Nephron progenitor cell (in vitro differentiated cells): ENCODE measurements at regions not wholly inside any gene's neighbourhood (a gene's known extent, or its start where the extent isn't known, plus 50 kb on each side); places are given as distances from the start of the nearest gene placed in this dataset.

Experiments used
- DNase-seq: peaks from one replicate; pipeline ENCODE4 v3.0.0; 2021
- H3K27ac Mint-ChIP-seq: 2 replicates; pipeline ENCODE4 v1.8.0; 2021; ENCODE audit warnings: mild to moderate bottlenecking, moderate library complexity, mixed read lengths
- H3K27me3 Mint-ChIP-seq: 2 replicates; pipeline ENCODE4 v1.8.0; 2021; ENCODE audit warnings: mild to moderate bottlenecking, low read depth, mixed read lengths; ENCODE audit not compliant: poor library complexity
- H3K36me3 Mint-ChIP-seq: 2 replicates; pipeline ENCODE4 v1.8.0; 2021; ENCODE audit warnings: low read depth, mixed read lengths
- H3K4me1 Mint-ChIP-seq: 2 replicates; pipeline ENCODE4 v1.8.0; 2021; ENCODE audit warnings: mixed read lengths
- H3K4me3 Mint-ChIP-seq: 2 replicates; pipeline ENCODE4 v1.8.0; 2021; ENCODE audit warnings: mild to moderate bottlenecking, moderate library complexity, mixed read lengths
- H3K9me3 Mint-ChIP-seq: 2 replicates; pipeline ENCODE4 v1.8.0; 2021; ENCODE audit warnings: mild to moderate bottlenecking, moderate library complexity, mixed read lengths
- CTCF ChIP-seq: fragments of 200-600 bp; sonication (generic); IDR thresholded peaks from 2 replicates; pipeline ENCODE4 v1.5.0; 2021; ENCODE audit warnings: antibody characterized with exemption

- H3K9me3 Mint-ChIP-seq: peaks cover 40% of the 10 kb centered on the region
- no peaks in the 10 kb centered on the region for H3K27me3 Mint-ChIP-seq
- H3K36me3 Mint-ChIP-seq: peaks cover 44% of the 10 kb centered on the region
- no peak for DNase-seq
- H3K4me3 Mint-ChIP-seq: no peak overlapping the region
- no peak for TF ChIP-seq CTCF
- H3K4me1 Mint-ChIP-seq: peaks cover 15% of the 10 kb centered on the region
- H3K27ac Mint-ChIP-seq: no peak overlapping the region
These were observed 92.8 kb downstream of the ADCYAP1 start for GRCh38 chr18:997499-997898.

GRCh38 chr18:998936-999335 is 94.3 kb downstream of the ADCYAP1 start:
- Mint-ChIP-seq H3K4me3 (no peak overlapping the region), H3K27me3 (no peaks in the 10 kb centered on the region), H3K36me3 (peaks cover 43% of the 10 kb centered on the region), H3K4me1 (peaks cover 19% of the 10 kb centered on the region), H3K9me3 (peaks cover 35% of the 10 kb centered on the region), H3K27ac (no peak overlapping the region)
- TF ChIP-seq CTCF: no peak
- DNase-seq: no peak

- Mint-ChIP-seq H3K27me3 (no peaks in the 10 kb centered on the region), H3K4me1 (peaks cover 19% of the 10 kb centered on the region), H3K9me3 (peaks cover 12% of the 10 kb centered on the region), H3K27ac (no peak overlapping the region), H3K4me3 (no peak overlapping the region), H3K36me3 (peaks cover 31% of the 10 kb centered on the region)
- TF ChIP-seq CTCF: no peak
- DNase-seq: no peak
These were observed 98.0 kb downstream of the ADCYAP1 start for GRCh38 chr18:1002653-1003178.

- TF ChIP-seq CTCF: no peak
These were observed 98.8 kb downstream of the ADCYAP1 start for GRCh38 chr18:1003499-1003898.

GRCh38 chr18:1006304-1006703 is 101.6 kb downstream of the ADCYAP1 start:
- no peak overlapping the region for H3K27ac Mint-ChIP-seq

More at GRCh38 chr18:1003499-1003898, 98.8 kb downstream of the ADCYAP1 start:
- Mint-ChIP-seq H3K4me1 (peaks cover 19% of the 10 kb centered on the region), H3K4me3 (no peak overlapping the region), H3K27me3 (peaks cover 2% of the 10 kb centered on the region), H3K9me3 (peaks cover 12% of the 10 kb centered on the region), H3K36me3 (peaks cover 31% of the 10 kb centered on the region), H3K27ac (no peak overlapping the region)
- DNase-seq: no peak

More at GRCh38 chr18:1006304-1006703, 101.6 kb downstream of the ADCYAP1 start:
- no peak for TF ChIP-seq CTCF
- Mint-ChIP-seq H3K27me3 (peaks cover 2% of the 10 kb centered on the region), H3K4me1 (peaks cover 27% of the 10 kb centered on the region), H3K4me3 (no peak overlapping the region), H3K36me3 (peaks cover 31% of the 10 kb centered on the region), H3K9me3 (peaks cover 12% of the 10 kb centered on the region)
- DNase-seq: no peak
